ENCODE measurements at regions not wholly inside any gene's neighbourhood (a gene's known extent, or its start where the extent isn't known, plus 50 kb on each side); places are given as distances from the start of the nearest gene placed in this dataset.

DNA sequence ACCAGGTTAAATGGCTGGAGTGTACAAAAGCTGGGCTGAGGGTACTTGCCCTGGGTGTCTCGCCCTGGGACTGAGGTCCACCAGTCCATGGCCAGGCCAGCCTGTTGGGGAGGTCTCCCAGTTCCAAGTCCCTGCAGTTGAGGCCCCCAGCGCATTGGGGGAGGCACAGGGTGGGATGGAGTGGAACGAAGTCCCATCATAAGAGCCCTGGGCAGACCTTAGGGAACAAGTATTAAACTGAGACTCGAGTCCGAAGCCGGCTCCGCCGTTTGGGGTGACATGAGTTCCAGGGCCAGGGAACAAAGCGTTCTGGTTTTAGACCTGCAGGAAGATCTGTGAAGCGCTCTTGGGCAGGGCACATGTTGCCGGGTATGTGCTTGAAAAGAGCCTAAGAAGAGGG, 84.7 kb downstream of the ALG10 start:
- TF ChIP-seq, protein P1, sequence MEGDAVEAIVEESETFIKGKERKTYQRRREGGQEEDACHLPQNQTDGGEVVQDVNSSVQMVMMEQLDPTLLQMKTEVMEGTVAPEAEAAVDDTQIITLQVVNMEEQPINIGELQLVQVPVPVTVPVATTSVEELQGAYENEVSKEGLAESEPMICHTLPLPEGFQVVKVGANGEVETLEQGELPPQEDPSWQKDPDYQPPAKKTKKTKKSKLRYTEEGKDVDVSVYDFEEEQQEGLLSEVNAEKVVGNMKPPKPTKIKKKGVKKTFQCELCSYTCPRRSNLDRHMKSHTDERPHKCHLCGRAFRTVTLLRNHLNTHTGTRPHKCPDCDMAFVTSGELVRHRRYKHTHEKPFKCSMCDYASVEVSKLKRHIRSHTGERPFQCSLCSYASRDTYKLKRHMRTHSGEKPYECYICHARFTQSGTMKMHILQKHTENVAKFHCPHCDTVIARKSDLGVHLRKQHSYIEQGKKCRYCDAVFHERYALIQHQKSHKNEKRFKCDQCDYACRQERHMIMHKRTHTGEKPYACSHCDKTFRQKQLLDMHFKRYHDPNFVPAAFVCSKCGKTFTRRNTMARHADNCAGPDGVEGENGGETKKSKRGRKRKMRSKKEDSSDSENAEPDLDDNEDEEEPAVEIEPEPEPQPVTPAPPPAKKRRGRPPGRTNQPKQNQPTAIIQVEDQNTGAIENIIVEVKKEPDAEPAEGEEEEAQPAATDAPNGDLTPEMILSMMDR (IDR thresholded peaks at IDR 0.05) = no peak
- TF ChIP-seq POLR2AphosphoS5 (IDR thresholded peaks at IDR 0.05; ENCODE audit: insufficient read depth in 1 of 2, low read depth in 1 of 2) = no peak

Data from vagina (tissue), 2 donors.